OCI-LY7 (cell line): ENCODE measurements at regions not wholly inside any gene's neighbourhood (a gene's known extent, or its start where the extent isn't known, plus 50 kb on each side); places are given as distances from the start of the nearest gene placed in this dataset.

Source experiments
- EZH2phosphoT487 ChIP-seq: fragments of 200-600 bp; sonication (generic); IDR thresholded peaks from 2 replicates; pipeline ENCODE4 v1.6.1; 2018; ENCODE audit warnings: low read depth, borderline replicate concordance, mild to moderate bottlenecking, mixed run types, antibody characterized with exemption, low read length, moderate library complexity, mixed read lengths
- TF ChIP-seq, protein P1 (sequence below): fragments of 200-600 bp; sonication (generic); conservative IDR thresholded peaks from 2 replicates; pipeline ENCODE4 v1.5.1; 2014; ENCODE audit warnings: mild to moderate bottlenecking, antibody characterized with exemption, low read length, moderate library complexity, mixed read lengths

DNA sequence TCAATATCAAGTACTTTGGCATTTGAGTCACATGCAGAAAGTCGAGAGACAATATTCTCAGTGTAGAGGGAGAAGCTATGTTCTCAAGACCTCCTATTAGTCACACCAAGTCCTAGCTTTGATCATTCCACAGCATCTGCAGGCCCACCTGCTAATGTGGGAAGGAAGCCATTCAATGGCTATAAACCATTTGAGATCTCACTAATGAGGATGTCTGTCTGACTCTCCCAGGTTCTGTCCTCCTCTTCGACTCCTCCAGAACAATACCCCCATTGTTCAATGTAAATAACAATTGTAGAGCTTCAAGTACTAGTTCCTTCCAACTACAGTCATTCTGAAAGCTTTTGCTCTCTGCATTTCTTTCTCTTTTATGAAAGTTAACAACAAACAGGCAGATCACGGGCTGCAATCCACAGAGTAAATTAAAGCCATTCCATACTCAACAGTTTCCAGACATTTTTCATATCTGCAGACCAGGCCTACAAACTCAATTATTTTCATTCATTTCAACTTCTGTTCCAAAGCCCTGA, 140.2 kb upstream of the EDNRA start:
- TF ChIP-seq, protein P1, sequence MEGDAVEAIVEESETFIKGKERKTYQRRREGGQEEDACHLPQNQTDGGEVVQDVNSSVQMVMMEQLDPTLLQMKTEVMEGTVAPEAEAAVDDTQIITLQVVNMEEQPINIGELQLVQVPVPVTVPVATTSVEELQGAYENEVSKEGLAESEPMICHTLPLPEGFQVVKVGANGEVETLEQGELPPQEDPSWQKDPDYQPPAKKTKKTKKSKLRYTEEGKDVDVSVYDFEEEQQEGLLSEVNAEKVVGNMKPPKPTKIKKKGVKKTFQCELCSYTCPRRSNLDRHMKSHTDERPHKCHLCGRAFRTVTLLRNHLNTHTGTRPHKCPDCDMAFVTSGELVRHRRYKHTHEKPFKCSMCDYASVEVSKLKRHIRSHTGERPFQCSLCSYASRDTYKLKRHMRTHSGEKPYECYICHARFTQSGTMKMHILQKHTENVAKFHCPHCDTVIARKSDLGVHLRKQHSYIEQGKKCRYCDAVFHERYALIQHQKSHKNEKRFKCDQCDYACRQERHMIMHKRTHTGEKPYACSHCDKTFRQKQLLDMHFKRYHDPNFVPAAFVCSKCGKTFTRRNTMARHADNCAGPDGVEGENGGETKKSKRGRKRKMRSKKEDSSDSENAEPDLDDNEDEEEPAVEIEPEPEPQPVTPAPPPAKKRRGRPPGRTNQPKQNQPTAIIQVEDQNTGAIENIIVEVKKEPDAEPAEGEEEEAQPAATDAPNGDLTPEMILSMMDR, result no peak
- TF ChIP-seq EZH2phosphoT487, result no peak
